Embryonic facial prominence (tissue), 1 donor: ENCODE measurements at regions not wholly inside any gene's neighbourhood (a gene's known extent, or its start where the extent isn't known, plus 50 kb on each side); places are given as distances from the start of the nearest gene placed in this dataset.
A peak's percentile ranks its signal among the peaks of the same experiment; 100 is the strongest.

ENCODE experiments used
- DNase-seq: peaks from one replicate; pipeline ENCODE4 v3.0.0-alpha.2; 2016; ENCODE audit errors: extremely low spot score

- no peak for DNase-seq
These were observed 117.5 kb upstream of the PROK2 start for GRCh38 chr3:71902258-71903111.

- no peak for DNase-seq
These were observed 116.7 kb upstream of the PROK2 start for GRCh38 chr3:71901645-71902044.

- DNase-seq = no peak
These were observed 115.1 kb upstream of the PROK2 start for GRCh38 chr3:71900057-71900456.

GRCh38 chr3:71896751-71897150, 111.8 kb upstream of the PROK2 start:
- DNase-seq = no peak

- DNase-seq = no peak
These were observed 108.9 kb upstream of the PROK2 start for GRCh38 chr3:71893702-71894479.

GRCh38 chr3:71893122-71893521, 108.2 kb upstream of the PROK2 start:
- no peak for DNase-seq

DNA sequence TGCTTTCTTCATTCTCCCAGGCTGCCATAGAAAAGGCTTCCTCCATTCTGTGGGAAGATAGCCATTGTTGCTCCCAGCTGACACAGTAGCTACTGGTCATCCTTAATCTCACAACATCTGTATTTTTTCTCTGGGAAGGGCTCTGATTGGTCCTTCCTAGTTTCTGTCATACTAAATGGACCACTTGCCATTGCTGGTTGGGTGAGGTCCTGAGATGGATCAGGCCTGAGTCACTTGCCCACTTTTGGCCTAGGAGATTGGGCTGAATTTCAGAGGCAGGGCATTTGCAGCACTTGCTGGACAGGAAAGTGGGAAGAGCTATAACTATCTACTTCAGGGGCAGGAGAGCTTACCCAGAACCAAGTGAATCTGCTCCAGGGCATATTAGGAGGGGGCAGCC, 106.5 kb upstream of the PROK2 start:
- no peak for DNase-seq

DNA sequence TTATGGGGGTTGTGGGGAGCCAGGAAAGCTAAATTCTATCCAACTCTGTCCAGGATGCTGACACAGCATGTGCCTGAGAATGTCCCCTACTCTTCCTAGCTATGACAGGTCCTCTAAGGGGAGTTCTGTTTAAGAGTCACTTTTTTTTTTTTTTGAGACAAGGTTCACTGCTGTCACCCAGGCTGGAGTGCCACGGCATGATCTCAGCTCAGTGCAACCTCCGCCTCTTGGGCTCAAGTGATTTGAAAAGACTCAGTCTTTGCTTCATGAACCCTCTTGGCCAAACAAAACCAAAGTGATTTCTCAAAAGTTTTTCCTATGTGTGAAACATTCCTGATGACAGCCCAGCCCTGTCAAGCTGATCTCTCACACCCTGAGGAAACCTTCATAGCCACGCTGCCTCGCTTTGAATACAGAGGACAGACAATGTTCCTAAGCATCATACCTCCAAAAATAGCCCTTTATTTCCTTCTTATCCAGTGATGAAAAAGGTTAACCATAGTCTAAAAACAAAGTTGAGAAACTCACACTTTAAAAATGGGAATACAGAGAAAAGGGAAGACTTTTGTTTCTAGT, 105.5 kb upstream of the PROK2 start:
- no peak for DNase-seq

DNA sequence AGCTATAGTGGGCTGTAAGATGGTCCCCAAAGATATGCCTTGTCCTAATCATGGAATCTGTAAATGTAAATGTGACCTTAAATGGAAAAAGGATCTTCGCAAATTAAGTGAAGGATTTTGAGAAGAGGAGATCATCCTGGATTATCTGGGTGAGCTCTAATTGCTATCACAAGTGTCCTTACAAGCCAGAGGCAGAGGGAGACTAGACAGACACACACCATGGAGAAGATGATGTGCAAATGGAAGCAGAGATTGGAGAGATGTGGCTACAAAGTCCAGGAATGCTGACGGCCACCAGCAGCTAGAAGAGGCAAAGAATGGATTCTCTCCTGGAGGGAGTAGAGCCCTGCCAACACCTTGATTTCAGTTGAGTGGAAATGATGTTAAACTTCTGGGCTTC, 102.3 kb upstream of the PROK2 start:
- no peak for DNase-seq

DNA sequence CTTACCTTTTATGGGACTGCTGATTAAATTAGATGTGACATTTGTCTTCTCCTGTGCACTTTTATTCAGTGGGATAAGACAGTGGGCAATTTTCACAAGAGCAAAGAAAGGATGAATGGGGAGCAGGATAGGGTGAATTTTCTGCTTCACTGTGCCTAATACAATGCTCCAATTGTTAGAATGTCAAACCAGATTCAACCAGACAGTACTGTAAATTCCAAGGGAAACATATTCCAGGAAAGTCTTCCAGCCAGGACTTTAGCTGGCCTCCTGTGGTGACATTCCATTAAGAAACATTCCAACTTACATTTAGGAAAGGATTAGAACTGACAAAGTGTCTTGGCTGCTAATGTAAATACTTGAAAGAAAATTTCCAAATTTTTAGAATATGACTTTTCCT, 100.1 kb upstream of the PROK2 start:
- peak; percentile 31 for DNase-seq

DNA sequence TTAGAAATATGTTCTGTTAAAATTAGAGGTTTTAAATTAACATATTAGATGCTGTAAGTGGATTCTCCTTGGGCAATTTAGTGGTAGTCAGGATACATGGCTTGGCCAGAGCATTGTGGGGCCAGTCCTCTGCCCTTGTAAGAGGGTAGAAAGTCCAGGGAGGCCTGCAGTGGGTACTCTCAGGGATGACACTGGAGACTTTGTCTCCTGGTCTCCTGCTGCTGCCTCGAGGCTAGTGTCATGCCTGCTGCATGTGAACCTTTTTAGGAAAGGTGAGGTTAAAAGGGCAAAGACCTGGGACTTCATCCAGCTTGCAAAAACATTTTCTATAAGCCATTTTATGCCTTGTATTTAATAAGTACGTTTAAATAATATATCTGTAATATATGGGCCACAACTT, 96.8 kb upstream of the PROK2 start:
- no peak for DNase-seq

- no peak for DNase-seq
These were observed 96.1 kb upstream of the PROK2 start for GRCh38 chr3:71881041-71881440.

- DNase-seq = no peak
These were observed 94.1 kb upstream of the PROK2 start for GRCh38 chr3:71879089-71879488.

DNA sequence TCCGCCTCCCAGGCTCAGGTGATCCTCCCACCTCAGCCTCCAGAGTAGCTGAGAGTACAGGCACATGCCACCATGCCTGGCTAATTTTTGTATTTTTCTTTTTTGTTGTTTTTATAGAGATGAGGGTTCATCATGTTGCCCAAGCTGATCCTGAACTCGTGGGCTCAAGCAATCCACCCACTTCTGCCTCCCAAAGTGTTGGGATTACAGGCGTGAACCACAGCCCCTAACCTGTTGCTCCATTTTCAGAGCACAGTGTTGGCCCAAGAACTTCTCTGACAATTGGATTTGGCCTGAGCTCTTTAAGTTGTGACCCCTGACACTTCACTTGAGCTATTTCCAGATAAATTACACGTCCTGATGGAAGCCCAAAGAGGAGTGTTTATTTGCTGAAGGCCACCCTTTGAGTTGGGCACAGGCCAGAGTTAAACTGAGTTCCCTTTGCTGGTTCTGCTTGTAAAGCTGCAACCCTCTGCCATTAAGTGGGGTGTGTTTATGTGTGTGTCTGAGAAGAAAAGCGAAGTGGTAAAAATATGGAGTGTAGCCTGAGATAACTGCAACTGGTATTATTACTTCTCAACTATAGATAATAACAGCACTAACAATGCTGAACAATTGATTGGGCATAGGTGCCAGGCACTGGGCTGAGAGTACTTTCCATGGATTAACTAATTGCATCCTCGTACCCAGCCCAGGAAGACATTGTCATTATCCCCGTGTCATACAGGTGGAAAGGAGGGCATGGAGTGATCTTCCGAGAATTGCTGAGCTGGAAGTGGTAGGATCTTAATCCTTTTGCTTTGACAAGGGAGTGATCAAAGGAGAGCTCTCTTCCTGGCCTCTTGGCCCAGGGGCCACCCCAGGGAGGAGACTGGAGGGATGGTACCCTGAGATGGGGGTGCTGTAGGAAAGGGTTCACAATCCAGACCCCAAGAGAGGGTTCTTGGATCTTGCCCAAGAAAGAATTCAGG, 91.5 kb upstream of the PROK2 start:
- no peak for DNase-seq

- peak; percentile 43 for DNase-seq
These were observed 90.6 kb upstream of the PROK2 start for GRCh38 chr3:71875461-71875947.

DNA sequence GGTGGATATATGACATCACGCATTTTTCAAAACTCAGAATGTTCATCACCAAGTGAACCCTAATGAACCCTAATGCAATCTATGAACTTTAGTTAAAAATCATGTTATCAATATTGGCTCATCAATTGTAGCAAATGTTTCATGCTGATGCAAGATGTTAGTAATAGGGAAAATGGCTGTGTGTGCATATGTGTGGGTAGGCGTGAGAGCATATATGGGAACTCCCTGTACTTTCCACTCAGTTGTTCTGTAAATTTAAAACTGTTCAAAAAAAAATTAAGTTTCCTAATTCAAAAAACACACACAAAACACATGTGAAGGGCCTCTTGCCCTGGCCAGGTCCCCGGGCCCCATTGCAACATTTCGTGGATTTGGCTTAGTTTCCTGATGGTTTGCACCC, 89.7 kb upstream of the PROK2 start:
- DNase-seq = no peak

GRCh38 chr3:71873093-71873611, 88.2 kb upstream of the PROK2 start:
- no peak for DNase-seq

DNA sequence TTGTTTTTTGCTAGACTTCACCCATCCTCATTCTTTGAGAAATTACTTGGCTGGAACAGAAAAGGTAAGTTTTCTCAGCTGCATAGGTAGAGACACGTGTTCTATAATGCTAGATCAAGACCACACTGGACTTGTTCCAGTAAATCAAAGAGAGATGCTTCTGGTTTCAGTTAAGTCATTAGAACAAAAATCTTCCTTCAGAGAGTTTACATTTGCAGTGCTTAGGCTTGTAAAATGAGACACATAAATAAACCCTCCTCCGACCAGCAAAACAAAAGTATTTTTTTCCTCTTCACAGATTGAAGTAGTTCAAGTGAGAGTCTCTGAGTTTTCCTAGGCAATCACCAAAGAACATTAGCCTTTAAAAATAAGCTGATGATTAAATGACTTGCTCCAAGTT, 87.3 kb upstream of the PROK2 start:
- peak; percentile 51 for DNase-seq

GRCh38 chr3:71870966-71871512, 86.1 kb upstream of the PROK2 start:
- no peak for DNase-seq

DNA sequence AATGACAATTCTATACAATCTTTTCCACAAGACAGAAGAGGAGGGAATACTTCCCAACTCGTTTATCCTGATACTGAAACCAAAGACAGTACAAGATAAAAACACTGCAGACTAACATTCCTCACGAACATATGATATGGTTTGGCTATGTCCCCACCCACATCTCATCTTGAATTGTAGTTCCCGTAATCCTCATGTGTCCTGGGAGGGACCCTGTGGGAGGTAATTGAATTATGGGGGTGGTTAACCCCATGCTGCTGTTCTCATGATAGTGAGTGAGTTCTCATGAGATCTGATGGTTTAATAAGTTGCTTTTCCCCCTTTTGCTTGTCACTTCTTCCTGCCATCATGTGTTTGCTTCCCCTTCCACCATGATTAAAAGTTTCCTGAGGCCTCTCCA, 83.9 kb upstream of the PROK2 start:
- DNase-seq = no peak

DNA sequence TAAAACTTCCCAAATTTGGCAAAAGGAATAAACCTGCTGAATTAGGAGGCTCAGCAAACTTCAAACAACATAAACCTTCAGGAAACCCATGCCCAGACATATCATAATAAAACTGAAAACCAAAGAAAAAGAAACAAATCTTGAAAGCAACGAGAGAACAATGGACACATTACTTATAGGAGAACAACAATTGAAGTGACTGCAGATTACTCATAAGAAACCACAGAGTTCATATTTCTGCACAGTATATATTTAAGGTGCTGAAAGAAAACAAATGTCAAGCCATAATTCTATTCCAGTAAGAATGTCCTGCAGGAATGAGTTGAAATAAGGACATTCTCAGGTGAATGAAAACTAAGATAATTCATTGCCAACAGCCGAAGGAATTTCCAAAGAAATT, 80.8 kb upstream of the PROK2 start:
- no peak for DNase-seq
